Peyer's patch (tissue), 4 donors: ENCODE measurements at regions not wholly inside any gene's neighbourhood (a gene's known extent, or its start where the extent isn't known, plus 50 kb on each side); places are given as distances from the start of the nearest gene placed in this dataset.
"Not testable (repeated sequence)": the region's sequence is repeated elsewhere in the genome, so short reads cannot be mapped to it uniquely, and the experiment has no call there.

Source experiments
- DNase-seq, 3 donors: peaks; one replicate each; pipeline ENCODE4 v3.0.0-alpha.2; 2017 to 2019
- H3K27ac ChIP-seq, 4 donors: fragments of 200-600 bp; sonication (generic); one replicate each; pipeline ENCODE4 v1.5.1; 2016 to 2019
- H3K27me3 ChIP-seq, 2 donors: fragments of 200-600 bp; sonication (generic); one replicate each; pipeline ENCODE4 v1.5.1; 2019
- H3K36me3 ChIP-seq, 3 donors: fragments of 200-600 bp; sonication (generic); one replicate each; pipeline ENCODE4 v1.5.1; 2016 to 2019
- H3K4me1 ChIP-seq, 4 donors: fragments of 200-600 bp; sonication (generic); one replicate each; pipeline ENCODE4 v1.5.1; 2016 to 2019
- H3K4me3 ChIP-seq, 4 donors: fragments of 200-600 bp; sonication (generic); 1 replicate in 3 of 4; 2 replicates in 1 of 4; pipeline ENCODE4 v1.5.1; 2016 to 2019; ENCODE audit warnings: mild to moderate bottlenecking in 1 of 4
- H3K9me3 ChIP-seq, 4 donors: fragments of 200-600 bp; sonication (generic); one replicate each; pipeline ENCODE4 v1.5.1; 2016 to 2019; ENCODE audit warnings: mild to moderate bottlenecking in 1 of 4
- CTCF ChIP-seq, 6 experiments: fragments of 450-650 bp in 4 of 6; fragments of 200-600 bp in 2 of 6; sonication (generic) in 1 of 6; IDR thresholded peaks; one replicate each; pipeline ENCODE4 v1.5.1; 2017 to 2019; ENCODE audit warnings: antibody characterized with exemption in 6 of 6, mild to moderate bottlenecking in 3 of 6, moderate library complexity in 1 of 6
- POLR2A ChIP-seq, 2 donors: fragments of 450-650 bp; IDR thresholded peaks; one replicate each; pipeline ENCODE4 v1.5.1; 2017; ENCODE audit warnings: antibody characterized with exemption in 2 of 2, mild to moderate bottlenecking in 2 of 2, moderate library complexity in 2 of 2

DNA sequence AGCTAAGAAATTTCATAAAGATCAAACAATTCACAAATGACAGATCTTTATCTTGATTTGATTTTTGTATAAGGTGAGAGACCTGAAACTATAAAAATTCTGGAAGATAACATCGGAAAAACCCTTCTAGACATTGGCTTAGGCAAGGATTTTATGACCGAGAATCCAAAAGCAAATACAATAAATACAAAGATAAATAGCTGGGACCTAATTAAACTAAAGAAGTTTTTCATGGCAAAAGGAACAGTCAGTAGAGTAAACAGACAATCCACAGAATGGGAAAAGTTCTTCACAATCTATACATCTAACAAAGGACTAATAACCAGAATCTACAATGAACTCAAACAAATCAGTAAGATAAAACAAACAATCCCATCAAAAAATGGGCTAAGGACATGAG is 116.9 kb upstream of the BCHE start:
- Histone ChIP-seq H3K36me3 (no peaks in the 10 kb centered on the region), H3K4me1 (no peaks in the 10 kb centered on the region), H3K4me3 (no peak overlapping the region), H3K27me3 (no peaks in the 10 kb centered on the region), H3K9me3 (no peaks in the 10 kb centered on the region), H3K27ac (no peak overlapping the region)
- DNase-seq, result no peak
- TF ChIP-seq POLR2A (IDR thresholded peaks at IDR 0.05) (no peak), CTCF (IDR thresholded peaks at IDR 0.05) (no peak)

GRCh38 chr3:165946360-165946759 is 109.1 kb upstream of the BCHE start:
- Histone ChIP-seq H3K36me3 (no peaks in the 10 kb centered on the region), H3K27me3 (no peaks in the 10 kb centered on the region), H3K27ac (no peak overlapping the region), H3K4me1 (no peaks in the 10 kb centered on the region), H3K4me3 (no peak overlapping the region), H3K9me3 (no peaks in the 10 kb centered on the region)
- DNase-seq, result no peak
- TF ChIP-seq POLR2A (IDR thresholded peaks at IDR 0.05) (no peak), CTCF (IDR thresholded peaks at IDR 0.05) (no peak)

GRCh38 chr3:165938986-165939540 is 101.8 kb upstream of the BCHE start:
- Histone ChIP-seq H3K4me3 (no peak overlapping the region), H3K4me1 (no peaks in the 10 kb centered on the region), H3K9me3 (no peaks in the 10 kb centered on the region), H3K27me3 (no peaks in the 10 kb centered on the region), H3K36me3 (no peaks in the 10 kb centered on the region), H3K27ac (no peak overlapping the region)
- DNase-seq, result no peak
- TF ChIP-seq POLR2A (IDR thresholded peaks at IDR 0.05) (no peak), CTCF (IDR thresholded peaks at IDR 0.05) (no peak)

DNA sequence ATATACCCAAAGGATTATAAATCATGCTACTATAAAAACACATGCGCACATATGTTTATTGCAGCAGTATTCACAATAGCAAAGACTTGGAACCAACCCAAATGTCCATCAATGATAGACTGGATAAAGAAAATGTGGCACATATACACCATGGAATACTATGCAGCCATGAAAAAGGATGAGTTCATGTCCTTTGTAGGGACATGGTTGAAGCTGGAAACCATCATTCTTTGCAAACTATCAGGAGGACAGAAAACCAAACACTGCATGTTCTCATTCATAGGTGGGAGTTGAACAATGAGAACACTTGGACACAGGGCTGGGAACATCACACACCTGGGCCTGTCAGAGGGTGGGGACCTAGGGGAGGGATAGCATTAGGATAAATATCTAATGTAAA is 98.9 kb upstream of the BCHE start:
- not testable (repeated sequence) for H3K9me3 ChIP-seq, H3K27ac ChIP-seq, H3K4me3 ChIP-seq, H3K36me3 ChIP-seq, H3K4me1 ChIP-seq, DNase-seq, H3K27me3 ChIP-seq

DNA sequence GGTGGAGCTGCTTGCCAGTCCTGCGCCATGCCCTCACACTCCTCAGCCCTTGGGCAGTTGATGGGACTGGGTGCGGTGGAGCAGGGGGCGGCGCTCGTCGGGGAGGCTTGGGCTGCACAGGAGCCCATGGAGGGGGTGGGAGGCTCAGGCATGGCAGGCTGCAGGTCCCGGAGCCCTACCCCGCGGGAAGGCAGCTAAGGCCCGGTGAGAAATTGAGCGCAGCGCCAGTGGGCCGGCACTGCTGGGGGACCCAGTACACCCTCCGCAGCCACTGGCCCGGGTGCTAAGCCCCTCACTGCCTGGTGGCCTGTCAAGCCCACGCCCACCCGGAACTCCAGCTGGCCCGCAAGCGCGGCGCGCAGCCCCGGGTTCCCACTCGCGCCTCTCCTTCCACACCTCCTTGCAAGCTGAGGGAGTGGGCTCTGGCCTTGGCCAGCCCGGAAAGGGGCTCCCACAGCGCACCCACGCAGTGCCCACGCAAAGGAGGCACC is 87.1 kb upstream of the BCHE start:
- H3K4me3 ChIP-seq, H3K27me3 ChIP-seq, DNase-seq: not testable (repeated sequence)

GRCh38 chr3:165920984-165921383 is 83.8 kb upstream of the BCHE start:
- DNase-seq, result no peak
- H3K9me3 ChIP-seq, result no peaks in the 10 kb centered on the region
- H3K4me1 ChIP-seq, result no peaks in the 10 kb centered on the region
- H3K27me3 ChIP-seq, result no peaks in the 10 kb centered on the region
- no peak for TF ChIP-seq CTCF (IDR thresholded peaks at IDR 0.05)
- TF ChIP-seq POLR2A (IDR thresholded peaks at IDR 0.05), result no peak
- H3K4me3 ChIP-seq, result no peak overlapping the region
- no peak overlapping the region for H3K27ac ChIP-seq
- H3K36me3 ChIP-seq, result no peaks in the 10 kb centered on the region

More for the DNA sequence above, 87.1 kb upstream of the BCHE start:
- H3K9me3 ChIP-seq, H3K27ac ChIP-seq, H3K4me1 ChIP-seq, H3K36me3 ChIP-seq: not testable (repeated sequence)

GRCh38 chr3:165919284-165919683 is 82.1 kb upstream of the BCHE start:
- H3K27ac ChIP-seq, result no peak overlapping the region
- no peaks in the 10 kb centered on the region for H3K27me3 ChIP-seq
- no peaks in the 10 kb centered on the region for H3K4me1 ChIP-seq
- no peak for DNase-seq
- TF ChIP-seq CTCF (IDR thresholded peaks at IDR 0.05) (no peak), POLR2A (IDR thresholded peaks at IDR 0.05) (no peak)
- no peaks in the 10 kb centered on the region for H3K36me3 ChIP-seq
- no peaks in the 10 kb centered on the region for H3K9me3 ChIP-seq
- no peak overlapping the region for H3K4me3 ChIP-seq
